TTC549 (cell line): ENCODE measurements at regions not wholly inside any gene's neighbourhood (a gene's known extent, or its start where the extent isn't known, plus 50 kb on each side); places are given as distances from the start of the nearest gene placed in this dataset.

Experiments used
- FAIRE-seq: peaks from 2 replicates; lab custom pipeline; 2012; peaks lifted over from hg19 to GRCh38; lab: Jason Lieb, UNC

DNA sequence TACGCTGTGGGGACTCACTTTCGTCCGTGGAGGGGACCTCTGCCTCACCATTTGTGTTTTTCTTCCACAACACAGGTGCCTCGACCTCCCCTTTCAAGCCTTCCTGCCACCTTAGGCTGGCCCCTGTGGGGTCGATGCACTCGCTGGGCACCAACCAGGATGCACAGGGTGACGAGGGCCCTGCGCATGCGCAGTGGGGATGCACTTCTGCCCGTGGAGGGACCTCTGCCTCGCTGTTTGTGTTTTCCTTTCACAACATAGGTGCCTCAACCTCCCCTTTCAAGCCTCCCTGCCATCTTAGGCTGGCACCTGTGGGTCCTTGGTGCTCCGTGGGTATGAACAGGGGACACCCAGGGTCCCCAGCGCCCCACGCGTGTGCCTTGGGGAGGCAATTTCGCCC is 356.8 kb downstream of the ALG10 start:
- FAIRE-seq, result no peak

DNA sequence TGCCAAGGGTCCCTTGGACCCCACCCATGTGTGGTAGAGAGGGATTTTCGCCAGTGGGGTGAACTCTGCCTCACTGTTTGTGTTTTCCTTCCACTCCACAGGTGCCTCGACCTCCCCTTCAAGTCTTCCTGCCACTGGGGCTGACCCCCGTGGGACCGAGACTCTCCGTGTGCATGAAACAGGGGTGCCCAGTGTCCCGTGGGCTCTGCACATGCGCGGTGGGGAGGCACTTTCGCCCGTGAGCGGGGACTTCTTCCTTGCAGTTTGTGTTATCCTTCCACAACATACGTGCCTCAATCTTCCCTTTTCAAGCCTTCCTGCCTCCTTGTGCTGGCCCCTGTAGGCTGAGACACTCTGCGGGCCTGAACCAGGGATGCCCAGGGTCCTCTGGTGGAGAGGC is 362.4 kb downstream of the ALG10 start:
- no peak for FAIRE-seq

GRCh38 chr12:34386016-34386415 is 363.7 kb downstream of the ALG10 start:
- FAIRE-seq, result no peak

DNA sequence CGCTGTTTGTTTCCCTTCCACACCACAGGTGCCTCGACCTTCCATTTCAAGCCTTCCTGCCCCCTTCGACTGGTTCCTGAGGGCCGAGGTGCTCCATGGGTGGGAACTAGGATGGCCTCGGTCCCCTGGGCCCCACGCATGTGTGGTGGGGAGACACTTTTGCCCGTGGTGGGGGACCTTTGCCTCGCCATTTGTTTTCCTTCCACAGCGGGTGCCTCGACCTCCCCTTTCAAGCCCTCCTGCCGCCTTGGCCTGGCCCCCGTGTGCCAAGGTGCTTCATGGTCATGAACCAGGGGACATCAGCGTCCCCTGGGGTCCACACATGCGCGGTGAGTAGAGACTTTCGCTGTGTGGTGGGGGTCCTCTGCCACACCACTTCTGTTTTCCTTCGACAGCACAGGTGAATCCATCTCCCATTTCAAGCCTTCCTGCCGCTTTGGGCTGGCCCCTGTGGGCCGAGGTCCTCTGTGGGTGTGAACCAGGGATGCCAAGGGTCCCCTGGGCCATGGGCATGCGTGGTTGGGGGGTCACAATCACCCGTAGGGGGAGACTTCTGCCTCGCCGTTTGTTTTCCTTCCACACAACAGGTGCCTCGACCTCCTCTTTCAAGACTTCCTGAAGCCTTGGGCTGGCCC is 364.4 kb downstream of the ALG10 start:
- no peak for FAIRE-seq

DNA sequence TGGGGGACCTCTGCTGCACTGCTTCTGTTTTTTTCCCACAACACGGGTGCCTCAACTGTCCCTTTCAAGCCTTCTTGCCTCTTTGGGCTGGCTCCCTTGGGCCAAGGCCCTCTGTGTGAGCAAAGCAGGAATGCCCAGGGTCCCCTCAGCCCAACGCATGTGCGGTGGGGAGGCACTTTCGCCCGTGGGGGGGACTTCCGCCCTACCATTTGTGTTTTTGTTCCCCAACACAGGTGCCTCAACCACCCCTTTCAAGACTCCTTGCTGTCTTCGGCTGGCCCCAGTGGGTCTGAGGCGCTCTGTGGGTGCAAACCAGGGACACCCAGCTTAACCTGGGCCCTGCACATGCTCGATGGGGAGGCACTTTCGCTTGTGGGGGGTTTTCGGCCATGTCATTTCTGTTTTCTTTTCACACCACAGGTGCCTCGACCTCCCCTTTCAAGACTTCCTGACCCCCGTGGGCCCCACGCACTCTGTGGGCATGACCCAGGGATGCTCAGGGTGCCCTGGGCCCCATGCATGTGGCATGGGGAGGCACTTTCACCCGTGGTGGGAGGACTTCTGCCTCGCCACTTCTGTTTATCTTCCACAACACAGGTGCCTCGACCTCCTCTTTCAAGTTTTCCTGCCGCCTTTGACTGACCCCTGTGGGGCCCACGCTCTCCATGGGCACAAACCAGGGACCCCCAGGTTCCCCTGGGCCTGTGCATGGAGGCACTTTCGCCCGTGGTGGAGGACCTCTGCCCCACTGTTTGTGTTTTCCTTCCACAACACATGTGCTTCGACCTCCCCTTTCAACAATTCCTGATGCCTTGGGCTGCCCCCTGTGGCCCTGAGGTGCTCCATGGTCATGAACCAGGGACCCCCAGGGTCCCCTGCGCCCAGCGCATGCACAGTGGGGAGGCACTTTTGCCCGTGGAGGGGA is 365.7 kb downstream of the ALG10 start:
- FAIRE-seq, result no peak

- no peak for FAIRE-seq
Measured at GRCh38 chr12:34388636-34389377, 366.5 kb downstream of the ALG10 start.

DNA sequence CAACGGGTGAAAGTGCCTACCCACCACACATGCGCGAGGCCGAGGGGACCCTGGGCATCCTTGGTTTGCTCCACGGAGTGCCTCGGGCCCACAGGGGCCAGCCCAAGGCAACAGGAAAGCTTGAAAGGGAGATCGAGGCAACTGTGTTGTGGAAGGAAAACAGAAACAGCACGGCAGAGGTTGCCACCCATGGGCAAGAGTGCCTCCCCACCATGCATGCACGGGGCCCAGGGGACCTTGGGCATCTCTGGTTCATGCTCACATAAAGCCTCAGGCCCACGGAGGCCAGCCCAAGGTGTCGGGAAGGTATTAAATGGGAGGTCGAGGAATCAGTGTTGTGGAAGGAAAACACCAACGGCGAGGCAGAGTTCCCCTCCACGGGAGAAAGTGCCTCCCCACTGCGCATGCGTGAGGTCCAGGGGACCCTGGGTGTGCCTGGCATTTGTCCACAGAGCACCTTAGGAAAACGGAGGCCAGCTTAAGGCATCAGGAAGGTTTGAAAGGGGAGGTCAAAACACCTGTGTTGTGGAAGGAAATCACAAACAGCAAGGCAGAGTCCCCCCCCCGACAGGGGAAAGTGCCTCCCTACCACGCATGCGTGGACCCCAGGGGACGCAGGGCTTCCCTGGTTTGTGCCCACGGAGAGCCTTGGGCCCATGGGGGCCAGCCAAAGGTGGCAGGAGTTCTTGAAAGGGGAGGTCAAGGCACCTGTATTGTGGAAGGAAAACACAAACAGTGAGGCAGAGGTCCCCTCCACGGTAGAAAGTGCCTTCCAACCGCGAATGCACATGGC is 367.3 kb downstream of the ALG10 start:
- FAIRE-seq, result no peak

GRCh38 chr12:34390171-34390841 is 368.0 kb downstream of the ALG10 start:
- no peak for FAIRE-seq

GRCh38 chr12:34390846-34391700 is 368.8 kb downstream of the ALG10 start:
- FAIRE-seq, result no peak

GRCh38 chr12:34391771-34392581 is 369.7 kb downstream of the ALG10 start:
- FAIRE-seq, result no peak

GRCh38 chr12:34392741-34393085 is 370.4 kb downstream of the ALG10 start:
- no peak for FAIRE-seq

DNA sequence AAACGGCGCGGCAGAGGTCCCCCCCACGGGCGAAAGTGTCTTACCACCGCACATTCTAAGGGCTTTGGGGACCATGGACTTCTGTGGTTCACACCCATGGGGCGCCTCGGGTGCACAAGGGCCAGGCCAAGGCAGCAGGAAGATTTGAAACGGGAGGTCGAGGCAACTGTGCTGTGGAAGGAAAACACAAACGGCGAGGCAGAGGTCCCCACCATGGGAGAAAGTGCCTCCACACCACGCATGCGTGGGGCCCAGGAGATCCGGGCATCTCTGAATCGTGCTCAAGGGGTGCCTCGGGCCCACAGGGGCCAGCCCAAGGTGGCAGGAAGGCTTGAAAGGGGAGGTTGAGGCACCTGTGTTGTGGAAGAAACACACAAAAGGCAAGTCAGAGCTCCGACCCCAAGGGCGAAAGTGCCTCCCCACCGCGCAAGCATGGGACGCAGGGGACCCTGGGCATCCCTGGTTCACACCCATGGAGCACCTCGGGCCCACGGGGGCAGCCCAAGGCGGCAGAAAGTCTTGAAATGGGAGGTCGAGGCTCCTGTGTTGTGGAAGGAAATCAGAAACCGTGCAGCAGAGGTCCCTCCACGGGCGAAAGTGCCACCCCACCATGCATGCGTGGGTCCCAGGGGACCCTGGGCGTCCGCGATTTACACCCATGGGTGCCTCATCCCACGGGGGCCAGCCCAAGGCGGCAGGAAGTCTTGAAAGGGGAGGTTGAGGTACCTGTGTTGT is 371.0 kb downstream of the ALG10 start:
- no peak for FAIRE-seq

GRCh38 chr12:34393821-34394150 is 371.5 kb downstream of the ALG10 start:
- FAIRE-seq, result no peak

DNA sequence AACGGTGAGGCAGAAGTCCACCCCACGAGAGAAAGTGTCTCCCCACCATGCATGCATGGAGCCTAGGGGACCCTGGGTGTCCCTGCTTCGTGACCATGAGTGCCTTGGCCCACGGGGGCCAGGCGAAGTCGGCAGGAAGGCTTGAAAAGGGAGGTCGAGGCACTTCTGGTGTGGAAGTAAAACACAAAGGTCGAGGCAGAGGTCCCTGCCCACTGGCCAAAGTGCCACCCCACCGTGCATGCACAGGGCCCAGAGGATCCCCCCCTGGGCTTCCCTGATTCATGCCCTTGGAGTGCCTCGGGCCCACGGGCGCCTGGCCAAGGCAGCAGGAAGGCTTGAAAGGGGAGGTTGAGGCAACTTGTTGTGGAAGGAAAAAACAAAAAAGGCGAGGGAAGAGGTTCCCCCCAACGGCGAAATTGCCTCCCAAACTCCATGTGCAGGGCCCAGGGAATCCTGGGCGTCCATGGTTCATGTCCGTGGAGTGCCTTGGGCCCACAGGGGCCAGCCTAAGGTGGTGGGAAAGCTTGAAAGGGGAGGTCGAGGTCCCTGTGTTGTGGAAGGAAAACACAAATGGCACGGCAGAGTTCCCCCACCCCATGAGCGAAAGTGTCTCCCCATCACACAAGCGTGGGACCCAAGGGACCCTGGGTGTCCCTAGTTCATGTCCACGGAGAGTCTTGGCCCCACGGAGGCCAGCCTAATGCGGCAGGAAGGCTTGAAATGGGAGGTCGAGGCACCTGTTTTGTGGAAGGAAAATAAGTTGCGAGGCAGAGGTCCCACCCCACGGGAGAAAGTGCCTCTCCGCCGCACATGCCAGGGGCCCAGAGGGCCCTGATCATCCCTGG is 372.1 kb downstream of the ALG10 start:
- FAIRE-seq, result no peak

DNA sequence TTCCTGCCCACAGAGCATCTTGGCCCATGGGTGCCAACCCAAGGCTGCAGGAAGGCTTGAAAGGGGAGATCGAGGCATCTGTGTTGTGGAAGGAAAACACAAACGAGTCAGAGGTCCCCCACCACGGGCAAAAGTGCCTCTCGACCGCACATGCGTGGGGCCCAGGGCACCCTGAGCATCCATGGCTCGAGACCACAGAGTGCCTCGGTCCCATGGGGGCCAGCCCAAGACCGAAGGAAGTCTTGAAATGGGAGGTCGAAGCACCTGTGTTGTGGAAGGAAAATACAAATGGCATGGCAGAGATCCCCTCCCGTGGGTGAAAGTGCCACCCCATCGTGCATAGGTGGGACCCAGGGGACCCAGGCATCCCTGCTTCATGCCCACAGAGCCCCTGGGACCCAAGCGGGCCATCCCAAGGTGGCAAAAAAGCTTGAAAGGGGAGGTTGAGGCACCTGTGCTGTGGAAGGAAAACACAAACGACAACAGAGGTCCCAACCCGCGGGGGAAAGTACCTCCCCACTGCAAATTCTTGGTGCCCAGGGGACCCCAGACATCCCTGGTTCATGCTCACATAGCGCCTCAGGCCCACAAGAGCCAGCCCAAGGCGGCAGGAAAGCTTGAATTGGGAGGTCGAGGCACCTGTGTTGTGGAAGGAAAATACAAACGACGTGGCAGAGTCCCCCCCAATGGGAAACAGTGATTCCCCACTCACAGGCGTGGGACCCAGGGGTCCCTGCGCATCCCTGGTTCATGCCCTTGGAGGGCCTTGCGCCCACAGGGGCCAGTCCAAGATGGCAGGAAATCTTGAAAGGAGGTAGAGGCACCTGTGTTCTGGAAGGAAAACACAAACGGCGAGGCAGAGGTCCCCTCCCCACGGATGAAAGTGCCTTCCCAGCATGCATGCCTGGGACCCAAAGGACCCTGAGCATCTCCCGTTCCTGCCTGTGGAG is 373.0 kb downstream of the ALG10 start:
- no peak for FAIRE-seq

DNA sequence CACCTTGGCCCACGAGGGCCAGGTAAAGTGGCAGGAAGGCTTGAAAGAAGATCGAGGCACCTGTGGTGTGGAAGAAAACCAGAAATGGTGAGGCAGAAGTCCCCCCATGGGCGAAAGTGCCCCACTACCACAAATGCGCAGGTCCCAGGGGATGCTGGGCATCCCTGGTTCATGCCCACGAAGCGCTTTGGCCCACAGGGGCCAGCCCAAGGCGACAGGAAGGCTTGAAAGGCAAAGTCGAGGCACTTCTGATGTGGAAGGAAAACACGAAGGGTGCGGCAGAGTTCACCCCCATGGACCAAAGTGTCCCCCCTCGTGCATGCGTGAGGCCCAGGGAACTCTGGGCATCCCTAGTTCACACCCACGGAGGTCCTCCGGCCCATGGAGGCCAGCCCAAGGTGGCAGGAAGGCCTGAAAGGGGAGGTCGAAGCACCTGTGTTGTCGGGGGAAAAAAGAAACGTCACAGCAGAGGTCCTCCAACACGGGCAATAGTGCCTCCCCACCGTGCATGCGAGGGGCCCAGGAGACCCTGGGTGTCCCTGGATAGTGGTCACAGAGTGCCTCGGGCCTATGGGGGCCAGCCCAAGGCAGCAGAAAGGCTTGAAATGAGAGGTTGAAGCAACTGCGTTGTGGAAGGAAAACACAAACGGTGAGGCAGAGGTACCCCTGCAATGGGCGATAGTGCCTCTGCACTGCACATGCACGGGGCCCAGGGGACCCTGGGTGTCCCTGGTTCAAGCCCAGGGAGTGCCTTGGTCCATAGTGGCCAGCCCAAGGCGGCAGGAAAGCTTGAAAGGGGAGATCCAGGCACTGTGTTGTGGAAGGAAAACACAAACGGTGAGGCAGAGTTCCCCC is 373.9 kb downstream of the ALG10 start:
- FAIRE-seq, result no peak
